HEK293 (cell line): ENCODE measurements at regions not wholly inside any gene's neighbourhood (a gene's known extent, or its start where the extent isn't known, plus 50 kb on each side); places are given as distances from the start of the nearest gene placed in this dataset.

Experiments
- CTCF ChIA-PET: fragments of 350-600 bp; formaldehyde crosslinking; extraction: SDS; loops from one replicate; lab custom pipeline; 2021; ENCODE audit warnings: antibody characterized with exemption; lab: Yijun Ruan, JAX
- POLR2A ChIA-PET: fragments of 300-600 bp; formaldehyde crosslinking; extraction: SDS; loops from one replicate; lab custom pipeline; 2020; ENCODE audit warnings: antibody characterized with exemption, inconsistent platforms; lab: Yijun Ruan, JAX
- H3K27ac ChIP-seq: fragments of 200-500 bp; sonication (Bioruptor generic); 2 replicates; pipeline ENCODE4 v1.5.1; 2014; ENCODE audit warnings: low read depth, low read length, control low read depth, inconsistent platforms; ENCODE audit errors: extremely low read depth
- H3K36me3 ChIP-seq, 2 experiments: fragments of 200-500 bp in 1 of 2; sonication (Bioruptor generic) in 1 of 2; 1 replicate in 1 of 2; 2 replicates in 1 of 2; pipeline ENCODE4 v1.5.1; 2014 to 2017; ENCODE audit warnings: inconsistent platforms in 2 of 2, low read length in 2 of 2; ENCODE audit not compliant: control insufficient read depth in 2 of 2, insufficient read depth in 1 of 2
- H3K4me1 ChIP-seq: fragments of 200-500 bp; sonication (Bioruptor generic); 2 replicates; pipeline ENCODE4 v1.5.1; 2014; ENCODE audit warnings: mild to moderate bottlenecking, low read length, inconsistent platforms; ENCODE audit not compliant: control insufficient read depth, insufficient read depth
- H3K4me3 ChIP-seq: 2 replicates; pipeline ENCODE4 v1.5.1; 2011; ENCODE audit warnings: low read depth, mild to moderate bottlenecking, control low read depth, low read length, moderate library complexity
- H3K9me3 ChIP-seq: fragments of 200-500 bp; sonication (Bioruptor generic); 2 replicates; pipeline ENCODE4 v1.5.1; 2014; ENCODE audit warnings: low read depth, low read length, inconsistent platforms; ENCODE audit not compliant: control insufficient read depth, insufficient read depth
- EGR2 ChIP-seq: fragments of 450-650 bp; formaldehyde crosslinking; IDR thresholded peaks from 2 replicates; pipeline ENCODE4 v1.5.1; 2016; ENCODE audit warnings: low read depth, missing biosample characterization, missing genetic modification characterization
- HOXC10 ChIP-seq: sonication (generic); formaldehyde crosslinking; IDR thresholded peaks from 2 replicates; pipeline ENCODE4 v1.8.1; 2023; ENCODE audit warnings: mild to moderate bottlenecking, missing genetic modification reagents
- IKZF3 ChIP-seq: fragments of 450-650 bp; IDR thresholded peaks from 2 replicates; pipeline ENCODE4 v1.5.0; 2018; ENCODE audit warnings: missing biosample characterization, mild to moderate bottlenecking, missing genetic modification characterization, moderate library complexity
- INSM2 ChIP-seq: fragments of 450-650 bp; formaldehyde crosslinking; IDR thresholded peaks from 2 replicates; pipeline ENCODE4 v1.5.1; 2016; ENCODE audit warnings: missing biosample characterization, missing genetic modification characterization
- OVOL3 ChIP-seq: fragments of 450-650 bp; formaldehyde crosslinking; IDR thresholded peaks from 2 replicates; pipeline ENCODE4 v1.5.1; 2016; ENCODE audit warnings: missing biosample characterization, missing genetic modification characterization
- YY2 ChIP-seq: fragments of 450-650 bp; formaldehyde crosslinking; IDR thresholded peaks from 2 replicates; pipeline ENCODE4 v1.5.1; 2016; ENCODE audit warnings: missing biosample characterization, missing genetic modification characterization
- ZBTB49 ChIP-seq: fragments of 450-650 bp; formaldehyde crosslinking; IDR thresholded peaks from 2 replicates; pipeline ENCODE4 v1.5.1; 2016; ENCODE audit warnings: missing biosample characterization, missing genetic modification characterization, low read depth
- ZNF155 ChIP-seq: fragments of 450-650 bp; formaldehyde crosslinking; IDR thresholded peaks from 2 replicates; pipeline ENCODE4 v1.5.1; 2016; ENCODE audit warnings: missing biosample characterization, missing genetic modification characterization
- ZNF23 ChIP-seq: fragments of 450-650 bp; formaldehyde crosslinking; IDR thresholded peaks from 2 replicates; pipeline ENCODE4 v1.5.1; 2016; ENCODE audit warnings: missing biosample characterization, missing genetic modification characterization, borderline replicate concordance
- ZNF292 ChIP-seq: fragments of 450-650 bp; formaldehyde crosslinking; IDR thresholded peaks from 2 replicates; pipeline ENCODE4 v1.5.1; 2016; ENCODE audit warnings: low read depth, missing biosample characterization, missing genetic modification characterization, borderline replicate concordance
- ZNF311 ChIP-seq: fragments of 450-650 bp; formaldehyde crosslinking; IDR thresholded peaks from 2 replicates; pipeline ENCODE4 v1.5.1; 2017; ENCODE audit warnings: missing biosample characterization, missing genetic modification characterization, borderline replicate concordance
- ZNF394 ChIP-seq: fragments of 450-650 bp; formaldehyde crosslinking; IDR thresholded peaks from 2 replicates; pipeline ENCODE4 v1.5.1; 2016; ENCODE audit warnings: missing biosample characterization, missing genetic modification characterization, mild to moderate bottlenecking, moderate library complexity, borderline replicate concordance
- ZNF398 ChIP-seq: fragments of 450-650 bp; formaldehyde crosslinking; IDR thresholded peaks from 2 replicates; pipeline ENCODE4 v1.5.1; 2017; ENCODE audit warnings: missing biosample characterization, missing genetic modification characterization
- ZNF416 ChIP-seq: fragments of 450-650 bp; formaldehyde crosslinking; IDR thresholded peaks from 2 replicates; pipeline ENCODE4 v1.5.1; 2016; ENCODE audit warnings: missing biosample characterization, missing genetic modification characterization
- ZNF48 ChIP-seq: fragments of 450-650 bp; formaldehyde crosslinking; IDR thresholded peaks from 2 replicates; pipeline ENCODE4 v1.5.1; 2016; ENCODE audit warnings: missing biosample characterization, missing genetic modification characterization
- ZNF555 ChIP-seq: fragments of 450-650 bp; formaldehyde crosslinking; conservative IDR thresholded peaks from 2 replicates; pipeline ENCODE4 v1.5.1; 2017; ENCODE audit warnings: missing biosample characterization, mild to moderate bottlenecking, missing genetic modification characterization, inconsistent platforms
- ZNF596 ChIP-seq: fragments of 450-650 bp; IDR thresholded peaks from 2 replicates; pipeline ENCODE4 v1.5.0; 2018; ENCODE audit warnings: missing biosample characterization, mild to moderate bottlenecking, missing genetic modification characterization, moderate library complexity
- ZNF654 ChIP-seq: fragments of 450-650 bp; formaldehyde crosslinking; IDR thresholded peaks from 2 replicates; pipeline ENCODE4 v1.5.1; 2016; ENCODE audit warnings: low read depth, missing biosample characterization, missing genetic modification characterization
- ZNF664 ChIP-seq: fragments of 450-650 bp; formaldehyde crosslinking; IDR thresholded peaks from 2 replicates; pipeline ENCODE4 v1.5.1; 2016; ENCODE audit warnings: missing biosample characterization, missing genetic modification characterization
- ZNF670 ChIP-seq: fragments of 450-650 bp; formaldehyde crosslinking; IDR thresholded peaks from 2 replicates; pipeline ENCODE4 v1.5.1; 2016; ENCODE audit warnings: missing biosample characterization, missing genetic modification characterization, low read depth
- ZNF707 ChIP-seq: fragments of 450-650 bp; formaldehyde crosslinking; IDR thresholded peaks from 2 replicates; pipeline ENCODE4 v1.5.1; 2016; ENCODE audit warnings: missing biosample characterization, missing genetic modification characterization
- ZNF747 ChIP-seq: fragments of 450-650 bp; formaldehyde crosslinking; IDR thresholded peaks from 2 replicates; pipeline ENCODE4 v1.5.1; 2016; ENCODE audit warnings: missing biosample characterization, missing genetic modification characterization
- ZNF776 ChIP-seq: fragments of 450-650 bp; formaldehyde crosslinking; IDR thresholded peaks from 2 replicates; pipeline ENCODE4 v1.5.0; 2017; ENCODE audit warnings: missing biosample characterization, missing genetic modification characterization, borderline replicate concordance
- TF ChIP-seq, protein P1 (sequence below): fragments of 450-650 bp; IDR thresholded peaks from 2 replicates; pipeline ENCODE4 v1.5.1; 2018; ENCODE audit warnings: missing biosample characterization, missing genetic modification characterization
- TF ChIP-seq, protein P2 (sequence below): fragments of 450-650 bp; formaldehyde crosslinking; IDR thresholded peaks from 2 replicates; pipeline ENCODE4 v1.5.1; 2016; ENCODE audit warnings: missing biosample characterization, missing genetic modification characterization

DNA sequence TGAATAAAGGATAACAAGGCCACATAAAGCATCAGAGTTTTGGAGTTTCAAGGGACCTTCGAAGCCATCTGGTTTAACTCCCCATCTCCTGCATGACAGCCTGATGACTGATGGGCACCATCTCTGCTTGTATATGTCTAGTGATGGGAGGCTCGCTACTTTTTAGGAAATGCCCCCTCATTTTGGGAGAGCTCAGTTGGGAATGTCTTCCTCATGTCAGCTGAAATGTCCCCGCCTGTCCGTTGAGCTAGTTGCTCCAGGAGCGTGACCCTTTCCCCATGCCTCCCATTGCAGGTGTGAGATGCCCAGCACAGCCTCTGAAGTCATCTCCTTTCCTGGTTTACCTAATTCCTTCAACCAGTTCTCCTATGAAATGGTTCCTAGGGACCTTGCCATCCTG lies 69.6 kb upstream of the CAPRIN2 start (continued):
- TF ChIP-seq ZNF654 (no peak), EGR2 (no peak)

- Histone ChIP-seq H3K4me3 (no peak overlapping the region), H3K27ac (no peak overlapping the region), H3K36me3 (no peaks in the 10 kb centered on the region), H3K4me1 (no peaks in the 10 kb centered on the region), H3K9me3 (no peaks in the 10 kb centered on the region)
- POLR2A ChIA-PET, result no interaction called here
- CTCF ChIA-PET, result no interaction called here
- TF ChIP-seq ZNF292 (tag by site-specific recombination) (no peak), OVOL3 (tag by site-specific recombination) (no peak), ZNF664 (tag by site-specific recombination) (no peak), ZNF670 (tag by site-specific recombination) (no peak), ZBTB49 (tag by site-specific recombination) (no peak), IKZF3 (no peak), ZNF394 (no peak), ZNF155 (tag by site-specific recombination) (no peak), INSM2 (tag by site-specific recombination) (no peak)
- TF ChIP-seq, protein P1, sequence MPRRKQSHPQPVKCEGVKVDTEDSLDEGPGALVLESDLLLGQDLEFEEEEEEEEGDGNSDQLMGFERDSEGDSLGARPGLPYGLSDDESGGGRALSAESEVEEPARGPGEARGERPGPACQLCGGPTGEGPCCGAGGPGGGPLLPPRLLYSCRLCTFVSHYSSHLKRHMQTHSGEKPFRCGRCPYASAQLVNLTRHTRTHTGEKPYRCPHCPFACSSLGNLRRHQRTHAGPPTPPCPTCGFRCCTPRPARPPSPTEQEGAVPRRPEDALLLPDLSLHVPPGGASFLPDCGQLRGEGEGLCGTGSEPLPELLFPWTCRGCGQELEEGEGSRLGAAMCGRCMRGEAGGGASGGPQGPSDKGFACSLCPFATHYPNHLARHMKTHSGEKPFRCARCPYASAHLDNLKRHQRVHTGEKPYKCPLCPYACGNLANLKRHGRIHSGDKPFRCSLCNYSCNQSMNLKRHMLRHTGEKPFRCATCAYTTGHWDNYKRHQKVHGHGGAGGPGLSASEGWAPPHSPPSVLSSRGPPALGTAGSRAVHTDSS (tag by site-specific recombination), result no peak
These were observed 69.0 kb upstream of the CAPRIN2 start for GRCh38 chr12:30823764-30824163.

- H3K4me1 ChIP-seq, result no peaks in the 10 kb centered on the region
- no peak overlapping the region for H3K27ac ChIP-seq
- POLR2A ChIA-PET, result no interaction called here
- H3K4me3 ChIP-seq, result no peak overlapping the region
- H3K36me3 ChIP-seq, result no peaks in the 10 kb centered on the region
- no peaks in the 10 kb centered on the region for H3K9me3 ChIP-seq
- CTCF ChIA-PET, result no interaction called here
- no peak for TF ChIP-seq ZNF398 (tag by site-specific recombination)
- TF ChIP-seq ZNF776 (tag by site-specific recombination), result no peak
- TF ChIP-seq, protein P2, sequence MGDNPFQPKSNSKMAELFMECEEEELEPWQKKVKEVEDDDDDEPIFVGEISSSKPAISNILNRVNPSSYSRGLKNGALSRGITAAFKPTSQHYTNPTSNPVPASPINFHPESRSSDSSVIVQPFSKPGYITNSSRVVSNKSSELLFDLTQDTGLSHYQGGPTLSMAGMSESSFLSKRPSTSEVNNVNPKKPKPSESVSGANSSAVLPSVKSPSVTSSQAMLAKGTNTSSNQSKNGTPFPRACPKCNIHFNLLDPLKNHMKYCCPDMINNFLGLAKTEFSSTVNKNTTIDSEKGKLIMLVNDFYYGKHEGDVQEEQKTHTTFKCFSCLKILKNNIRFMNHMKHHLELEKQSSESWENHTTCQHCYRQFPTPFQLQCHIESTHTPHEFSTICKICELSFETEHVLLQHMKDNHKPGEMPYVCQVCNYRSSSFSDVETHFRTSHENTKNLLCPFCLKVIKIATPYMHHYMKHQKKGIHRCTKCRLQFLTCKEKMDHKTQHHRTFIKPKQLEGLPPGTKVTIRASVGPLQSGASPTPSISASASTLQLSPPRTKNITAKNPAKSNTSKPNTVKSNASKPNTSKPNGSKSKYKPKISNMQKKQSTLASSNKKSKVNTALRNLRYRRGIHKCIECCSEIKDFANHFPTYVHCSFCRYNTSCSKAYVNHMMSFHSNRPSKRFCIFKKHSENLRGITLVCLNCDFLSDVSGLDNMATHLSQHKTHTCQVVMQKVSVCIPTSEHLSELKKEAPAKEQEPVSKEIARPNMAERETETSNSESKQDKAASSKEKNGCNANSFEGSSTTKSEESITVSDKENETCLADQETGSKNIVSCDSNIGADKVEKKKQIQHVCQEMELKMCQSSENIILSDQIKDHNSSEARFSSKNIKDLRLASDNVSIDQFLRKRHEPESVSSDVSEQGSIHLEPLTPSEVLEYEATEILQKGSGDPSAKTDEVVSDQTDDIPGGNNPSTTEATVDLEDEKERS (tag by site-specific recombination), result no peak
- no peak for TF ChIP-seq YY2 (tag by site-specific recombination)
- TF ChIP-seq ZNF596 (tag by site-specific recombination), result no peak
- TF ChIP-seq ZNF48 (tag by site-specific recombination), result no peak
- TF ChIP-seq ZNF747, result no peak
- TF ChIP-seq ZNF555 (tag by site-specific recombination), result no peak
- no peak for TF ChIP-seq ZNF707 (tag by site-specific recombination)
- TF ChIP-seq ZNF311 (tag by site-specific recombination), result no peak
- TF ChIP-seq ZNF23 (tag by site-specific recombination), result no peak
- TF ChIP-seq HOXC10 (CRISPR knock-in tag), result no peak
- TF ChIP-seq ZNF416 (tag by site-specific recombination), result no peak
These were observed 68.5 kb upstream of the CAPRIN2 start for GRCh38 chr12:30823156-30823699.
